GM12878 (cell line): ENCODE measurements at regions not wholly inside any gene's neighbourhood (a gene's known extent, or its start where the extent isn't known, plus 50 kb on each side); places are given as distances from the start of the nearest gene placed in this dataset.

Source experiments
- ATAC-seq: fragments of 200-7000 bp; cut with Tn5 transposase; 3 replicates; pipeline ENCODE4 v1.9.1; 2020; ENCODE audit warnings: mild to moderate bottlenecking, moderate library complexity
- BruUV-seq: library from RNA; stranded (reverse); fragments of 400-500 nt; replicated peaks from 2 replicates; lab custom pipeline; 2021; lab: Mats Ljungman, UMichigan
- CTCF ChIA-PET: fragments of 300-600 bp; sonication (Branson Sonifier 250); formaldehyde crosslinking; extraction: SDS; loops from one replicate; lab custom pipeline; 2021; ENCODE audit warnings: inconsistent platforms; lab: Yijun Ruan, JAX
- POLR2A ChIA-PET: fragments of 350-600 bp; formaldehyde crosslinking; extraction: SDS; loops from one replicate; lab custom pipeline; 2021; ENCODE audit warnings: inconsistent platforms; lab: Charles Lee
- RAD21 ChIA-PET: fragments of 300-600 bp; sonication (Branson Sonifier 250); formaldehyde crosslinking; loops from one replicate; lab custom pipeline; 2023; ENCODE audit warnings: antibody characterized with exemption; ENCODE audit not compliant: unreplicated experiment; lab: Charles Lee
- SMC1A ChIA-PET: fragments of 300-600 bp; sonication (Branson Sonifier 250); formaldehyde crosslinking; loops from one replicate; lab custom pipeline; 2023; ENCODE audit not compliant: unreplicated experiment, uncharacterized antibody; lab: Charles Lee
- DNase-seq: peaks from one replicate; pipeline ENCODE4 v3.0.0-alpha.2; 2011; ENCODE audit warnings: low read depth, low spot score
- FAIRE-seq: peaks from 3 replicates; lab custom pipeline; 2011; peaks lifted over from hg19 to GRCh38; lab: Jason Lieb, UNC
- H2AFZ ChIP-seq: 2 replicates; pipeline ENCODE4 v1.6.0; 2011; ENCODE audit warnings: low read depth, low read length, control low read depth; ENCODE audit not compliant: control insufficient read depth
- H3K27ac ChIP-seq: 2 replicates; pipeline ENCODE4 v1.5.1; 2011; ENCODE audit warnings: control low read depth; ENCODE audit not compliant: control insufficient read depth, insufficient read depth
- H3K27me3 ChIP-seq, 2 experiments: replicated peaks in 1 of 2; 2 replicates each; pipeline versions ENCODE4 v1.6.0 to v1.6.1; 2011; ENCODE audit warnings: low read length in 1 of 2; ENCODE audit not compliant: control insufficient read depth in 2 of 2, insufficient read depth in 2 of 2
- H3K36me3 ChIP-seq, 2 experiments: 2 replicates each; pipeline ENCODE4 v1.5.1; 2011; ENCODE audit warnings: low read length in 1 of 2; ENCODE audit not compliant: control insufficient read depth in 2 of 2, insufficient read depth in 2 of 2
- H3K4me1 ChIP-seq: 2 replicates; pipeline ENCODE4 v1.6.1; 2011; ENCODE audit warnings: mild to moderate bottlenecking, low read length, moderate library complexity, mixed read lengths; ENCODE audit not compliant: control insufficient read depth, insufficient read depth
- H3K4me2 ChIP-seq: 2 replicates; pipeline ENCODE4 v1.6.0; 2011; ENCODE audit warnings: control low read depth; ENCODE audit not compliant: control insufficient read depth, insufficient read depth
- H3K4me3 ChIP-seq: fragments of 200-600 bp; sonication (generic); 2 replicates; pipeline ENCODE4 v1.5.1; 2016
- H3K79me2 ChIP-seq: 2 replicates; pipeline ENCODE4 v1.6.0; 2011; ENCODE audit warnings: low read length; ENCODE audit not compliant: control insufficient read depth, insufficient read depth
- H3K9ac ChIP-seq: 2 replicates; pipeline ENCODE4 v1.8.0; 2011; ENCODE audit warnings: low read length, control low read depth, mixed read lengths; ENCODE audit not compliant: control insufficient read depth, insufficient read depth
- H3K9me3 ChIP-seq: replicated peaks from 3 replicates; pipeline ENCODE4 v1.5.1; 2011; ENCODE audit warnings: mild to moderate bottlenecking, low read length; ENCODE audit not compliant: control insufficient read depth, insufficient read depth
- H4K20me1 ChIP-seq: 2 replicates; pipeline ENCODE4 v1.6.0; 2011; ENCODE audit not compliant: control insufficient read depth, insufficient read depth
- BCL11A ChIP-seq: IDR thresholded peaks from 2 replicates; pipeline ENCODE4 v1.6.1; 2011; ENCODE audit warnings: low read depth, low read length
- CEBPB ChIP-seq, 2 experiments: fragments of 150-350 bp in 1 of 2; IDR thresholded peaks; 2 replicates each; pipeline ENCODE4 v1.6.1; 2012 to 2014; ENCODE audit warnings: low read depth in 2 of 2, low read length in 2 of 2, borderline replicate concordance in 1 of 2, inconsistent platforms in 1 of 2
- ETV6 ChIP-seq, 2 experiments: fragments of 450-650 bp in 1 of 2; IDR thresholded peaks in 1 of 2; conservative IDR thresholded peaks in 1 of 2; 2 replicates each; pipeline ENCODE4 v1.6.1; 2014; ENCODE audit warnings: antibody characterized with exemption in 1 of 2, borderline replicate concordance in 1 of 2, low read depth in 1 of 2, mild to moderate bottlenecking in 1 of 2, moderate library complexity in 1 of 2
- KLF5 ChIP-seq: fragments of 450-650 bp; IDR thresholded peaks from 2 replicates; pipeline ENCODE4 v1.6.1; 2014; ENCODE audit warnings: mild to moderate bottlenecking; ENCODE audit not compliant: partially characterized antibody
- LARP7 ChIP-seq: fragments of 450-650 bp; IDR thresholded peaks from 2 replicates; pipeline ENCODE4 v1.6.1; 2017; ENCODE audit warnings: mild to moderate bottlenecking
- MEF2B ChIP-seq: fragments of 450-650 bp; IDR thresholded peaks from 2 replicates; pipeline ENCODE4 v1.6.1; 2018; ENCODE audit warnings: mild to moderate bottlenecking, moderate library complexity; ENCODE audit not compliant: partially characterized antibody, poor library complexity, severe bottlenecking
- NBN ChIP-seq: fragments of 450-650 bp; IDR thresholded peaks from 2 replicates; pipeline ENCODE4 v1.6.1; 2016
- NKRF ChIP-seq: fragments of 450-650 bp; conservative IDR thresholded peaks from 2 replicates; pipeline ENCODE4 v1.6.1; 2017; ENCODE audit warnings: mild to moderate bottlenecking, moderate library complexity
- RAD21 ChIP-seq: IDR thresholded peaks from 2 replicates; pipeline ENCODE4 v1.6.1; 2011; ENCODE audit warnings: mild to moderate bottlenecking, low read depth, low read length, moderate library complexity; ENCODE audit not compliant: insufficient read depth
- SKIL ChIP-seq: fragments of 450-650 bp; IDR thresholded peaks from 2 replicates; pipeline ENCODE4 v1.6.1; 2017; ENCODE audit warnings: mild to moderate bottlenecking, low read depth, inconsistent platforms; ENCODE audit not compliant: poor library complexity, severe bottlenecking
- SUZ12 ChIP-seq: fragments of 200-600 bp; sonication (generic); IDR thresholded peaks from one replicate; pipeline ENCODE4 v1.6.1; 2018; ENCODE audit warnings: antibody characterized with exemption, mild to moderate bottlenecking; ENCODE audit not compliant: unreplicated experiment
- WGBS: methylation state at CpG from one replicate; pipeline ENCODE4 v1.1.6; 2016; ENCODE audit warnings: low lambda C conversion rate; ENCODE audit not compliant: insufficient replicate concordance, insufficient coverage; ENCODE audit errors: missing lambda C conversion rate; 5-methylcytosine and 5-hydroxymethylcytosine counted together
- in situ Hi-C: fragments of 300-500 bp; cut with MboI; formaldehyde crosslinking; loops from 9 replicates; pipeline ENCODE4 v1.14.3; 2018; ENCODE audit warnings: mixed read lengths
- intact Hi-C: fragments of 100-400 bp; cut with micrococcal nuclease; formaldehyde crosslinking; loops from one replicate; pipeline ENCODE4 v1.14.2; 2022; ENCODE audit not compliant: unreplicated experiment

DNA sequence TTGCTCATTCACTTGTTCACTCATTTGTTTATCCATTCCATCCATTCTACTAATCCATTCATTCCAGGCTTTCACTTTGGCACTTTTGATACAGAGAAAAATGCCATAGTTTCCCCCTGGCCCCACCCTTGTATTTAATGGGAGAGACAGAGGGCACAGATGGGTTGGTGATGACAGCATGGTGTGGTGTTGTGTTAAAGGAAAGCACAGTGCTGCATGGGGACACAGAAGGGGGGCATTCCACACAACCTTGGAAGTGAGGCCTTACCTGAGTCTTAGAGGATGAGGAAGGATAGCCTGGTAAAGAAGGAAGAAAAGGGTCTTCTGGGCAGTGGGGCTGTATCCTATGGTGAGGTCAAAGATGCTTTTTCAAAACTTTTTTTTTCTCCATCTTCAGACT lies 248.5 kb upstream of the C11orf87 start (continued):
- no peak for TF ChIP-seq LARP7
- no peak for TF ChIP-seq SUZ12

DNA sequence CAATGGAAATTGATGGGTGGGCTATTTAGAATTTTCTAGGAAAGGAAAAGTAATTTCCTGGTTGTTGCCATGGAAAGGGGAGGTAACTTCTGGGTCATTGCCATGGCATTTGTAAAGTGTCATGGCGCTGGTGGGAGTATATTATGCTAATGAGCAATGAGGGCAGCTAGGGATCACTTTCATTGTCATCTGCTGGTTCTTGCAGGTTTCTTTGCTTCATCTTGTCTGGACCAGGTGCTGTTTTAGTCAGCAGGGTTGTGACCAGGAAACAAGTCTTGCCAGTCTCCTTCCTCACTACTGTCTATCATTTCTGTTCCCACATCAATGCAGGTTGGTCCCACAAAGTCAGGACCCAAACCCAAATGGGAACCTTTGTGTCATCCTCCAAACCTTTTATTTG lies 237.6 kb upstream of the C11orf87 start:
- 40% methylated on average over 1 of the region's 1 CpG for WGBS
- ChIA-PET CTCF (no interaction called here), POLR2A (no interaction called here), RAD21 (no interaction called here), SMC1A (no interaction called here)
- in situ Hi-C loops (no loop called here), intact Hi-C loops (no loop called here)
- BruUV-seq, result no TSS peak
- ATAC-seq (no peak), FAIRE-seq (no peak), DNase-seq (no peak)
- Histone ChIP-seq H3K79me2 (no peaks in the 10 kb centered on the region), H3K9ac (no peak overlapping the region), H3K36me3 (no peaks in the 10 kb centered on the region), H3K27ac (no peak overlapping the region), H3K9me3 (no peaks in the 10 kb centered on the region), H3K4me3 (no peak overlapping the region), H2AFZ (no peak overlapping the region), H3K4me1 (no peaks in the 10 kb centered on the region), H3K4me2 (no peak overlapping the region), H3K27me3 (no peaks in the 10 kb centered on the region), H4K20me1 (no peaks in the 10 kb centered on the region)
- TF ChIP-seq KLF5 (no peak), MEF2B (no peak), BCL11A (no peak), RAD21 (no peak), ETV6 (conservative IDR thresholded peaks at IDR 0.05 in 1 of 2, IDR thresholded peaks at IDR 0.05 in 1 of 2; ENCODE audit: borderline replicate concordance in 1 of 2, low read depth in 1 of 2) (no peak), SUZ12 (no peak), NBN (no peak), CEBPB (IDR thresholded peaks at IDR 0.05; ENCODE audit: borderline replicate concordance in 1 of 2, low read depth in 2 of 2, low read length in 2 of 2) (no peak), SKIL (no peak), NKRF (no peak)
